ENCODE measurements at regions not wholly inside any gene's neighbourhood (a gene's known extent, or its start where the extent isn't known, plus 50 kb on each side); places are given as distances from the start of the nearest gene placed in this dataset.

DNA sequence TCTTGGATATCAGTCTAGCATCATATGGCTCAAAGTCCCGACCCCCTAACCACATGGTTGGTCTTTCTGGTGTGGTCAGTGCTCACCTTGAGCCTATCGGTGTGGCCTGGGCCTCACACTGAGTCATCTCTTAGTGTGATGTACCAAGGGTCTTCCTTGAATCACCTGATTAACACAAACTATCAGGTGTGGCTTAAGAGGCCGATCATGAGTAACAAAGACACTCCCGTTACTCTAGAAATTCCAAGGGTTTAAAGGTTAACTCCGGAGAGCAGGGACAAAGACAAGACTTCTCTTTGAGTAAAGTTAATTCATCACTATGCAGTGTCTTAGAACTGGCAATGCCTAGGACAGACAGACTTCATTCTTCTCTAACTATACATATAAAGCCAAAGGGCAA, 52.3 kb upstream of the ARMC3 start:
- 80 to 91% (median 83%) methylated on average over 5 of the region's 5 CpGs for WGBS, 3 donors
- no peak for TF ChIP-seq POLR2A (IDR thresholded peaks at IDR 0.05)
- TF ChIP-seq EP300 (IDR thresholded peaks at IDR 0.05), result no peak
- TF ChIP-seq, protein P1, sequence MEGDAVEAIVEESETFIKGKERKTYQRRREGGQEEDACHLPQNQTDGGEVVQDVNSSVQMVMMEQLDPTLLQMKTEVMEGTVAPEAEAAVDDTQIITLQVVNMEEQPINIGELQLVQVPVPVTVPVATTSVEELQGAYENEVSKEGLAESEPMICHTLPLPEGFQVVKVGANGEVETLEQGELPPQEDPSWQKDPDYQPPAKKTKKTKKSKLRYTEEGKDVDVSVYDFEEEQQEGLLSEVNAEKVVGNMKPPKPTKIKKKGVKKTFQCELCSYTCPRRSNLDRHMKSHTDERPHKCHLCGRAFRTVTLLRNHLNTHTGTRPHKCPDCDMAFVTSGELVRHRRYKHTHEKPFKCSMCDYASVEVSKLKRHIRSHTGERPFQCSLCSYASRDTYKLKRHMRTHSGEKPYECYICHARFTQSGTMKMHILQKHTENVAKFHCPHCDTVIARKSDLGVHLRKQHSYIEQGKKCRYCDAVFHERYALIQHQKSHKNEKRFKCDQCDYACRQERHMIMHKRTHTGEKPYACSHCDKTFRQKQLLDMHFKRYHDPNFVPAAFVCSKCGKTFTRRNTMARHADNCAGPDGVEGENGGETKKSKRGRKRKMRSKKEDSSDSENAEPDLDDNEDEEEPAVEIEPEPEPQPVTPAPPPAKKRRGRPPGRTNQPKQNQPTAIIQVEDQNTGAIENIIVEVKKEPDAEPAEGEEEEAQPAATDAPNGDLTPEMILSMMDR (IDR thresholded peaks at IDR 0.05), result no peak
- DNase-seq, result no peak
- H3K4me3 ChIP-seq, result no peak overlapping the region
- no peaks in the 10 kb centered on the region for H3K36me3 ChIP-seq
- H3K27me3 ChIP-seq, result no peaks in the 10 kb centered on the region
- no peaks in the 10 kb centered on the region for H3K4me1 ChIP-seq (ENCODE audit: insufficient read depth)
- no peaks in the 10 kb centered on the region for H3K9me3 ChIP-seq
- no peak overlapping the region for H3K27ac ChIP-seq
- intact Hi-C loops (cut with DNase I), result no loop called here

DNA sequence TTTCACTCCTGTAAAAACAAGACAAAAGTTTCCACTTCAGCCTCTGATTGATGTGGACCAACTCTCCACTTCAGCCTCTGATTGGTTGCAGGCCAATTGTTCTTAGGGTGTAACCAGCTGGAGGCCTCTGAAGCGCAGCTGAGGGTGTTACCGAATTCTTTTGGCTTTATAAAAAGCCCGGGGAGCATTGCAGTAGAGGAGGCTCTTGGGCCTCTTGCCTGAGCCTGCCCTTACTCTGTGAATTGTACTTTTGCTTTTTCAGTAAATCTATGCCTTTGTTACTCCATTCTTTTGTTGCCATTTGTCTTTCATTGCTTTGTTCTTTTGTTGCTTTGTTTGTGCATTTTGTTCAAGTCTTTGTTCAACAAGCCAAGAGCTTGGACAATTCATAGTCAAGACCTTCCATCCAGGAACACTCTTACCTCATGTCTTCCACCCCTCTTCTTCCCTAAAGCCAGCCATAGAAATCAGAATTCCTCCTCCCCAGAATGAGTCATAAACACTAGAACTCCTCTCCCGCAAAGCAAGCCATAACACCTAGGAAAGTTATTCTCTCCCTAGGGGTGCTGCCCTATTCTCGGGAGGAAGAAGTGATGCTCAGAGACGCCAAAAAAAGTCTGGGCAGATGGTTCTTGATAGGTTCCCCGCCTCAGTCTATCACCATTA, 53.5 kb upstream of the ARMC3 start:
- Histone ChIP-seq H3K27me3 (no peaks in the 10 kb centered on the region), H3K36me3 (no peaks in the 10 kb centered on the region), H3K4me1 (ENCODE audit: insufficient read depth) (no peaks in the 10 kb centered on the region), H3K27ac (no peak overlapping the region), H3K9me3 (no peaks in the 10 kb centered on the region), H3K4me3 (no peak overlapping the region)
- WGBS, 3 donors, result 78 to 81% (median 79%) methylated on average over 7 of the region's 7 CpGs
- TF ChIP-seq, protein P1 (IDR thresholded peaks at IDR 0.05), result no peak
- TF ChIP-seq EP300 (IDR thresholded peaks at IDR 0.05), result no peak
- no peak for TF ChIP-seq POLR2A (IDR thresholded peaks at IDR 0.05)
- intact Hi-C loops (cut with DNase I), result no loop called here
- no peak for DNase-seq

DNA sequence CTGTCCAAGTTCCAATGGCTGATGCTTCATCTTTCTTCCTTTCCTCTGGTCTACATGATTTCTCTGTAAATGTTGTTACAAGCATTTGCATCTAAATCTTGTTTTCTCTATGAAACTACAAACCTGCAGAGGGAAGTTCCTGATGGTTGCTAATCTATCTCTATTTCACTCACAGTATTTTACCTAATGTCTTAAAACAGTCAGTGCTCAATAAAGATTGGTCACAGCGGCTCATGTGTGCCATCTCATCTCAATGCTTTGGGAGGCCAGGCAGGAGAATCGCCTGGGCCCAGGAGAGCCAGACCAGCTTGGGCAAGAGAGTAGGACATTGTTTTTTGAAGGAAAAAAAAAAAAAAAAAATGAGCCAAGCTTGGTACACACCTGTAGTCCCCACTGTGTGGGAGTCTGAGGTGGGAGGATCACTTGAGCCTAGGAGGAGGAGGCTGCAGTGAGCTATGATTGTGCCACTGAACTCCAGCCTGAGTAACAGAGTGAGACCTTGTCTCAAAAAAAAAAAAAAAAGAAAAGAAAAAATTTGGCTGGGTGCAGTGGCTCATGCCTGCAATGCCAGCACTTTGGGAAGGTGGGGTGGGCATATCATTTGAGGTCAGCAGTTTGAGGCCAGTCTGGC, 71.3 kb upstream of the ARMC3 start:
- Histone ChIP-seq H3K4me3 (no peak overlapping the region), H3K27ac (no peak overlapping the region), H3K4me1 (ENCODE audit: insufficient read depth) (no peaks in the 10 kb centered on the region), H3K36me3 (no peaks in the 10 kb centered on the region), H3K27me3 (no peaks in the 10 kb centered on the region), H3K9me3 (no peaks in the 10 kb centered on the region)
- DNase-seq, result no peak
- no peak for TF ChIP-seq POLR2A (IDR thresholded peaks at IDR 0.05)
- TF ChIP-seq, protein P1 (IDR thresholded peaks at IDR 0.05), result no peak
- TF ChIP-seq EP300 (IDR thresholded peaks at IDR 0.05), result no peak
- WGBS, 3 donors, result 98% methylated on average over 2 of the region's 2 CpGs
- intact Hi-C loops (cut with DNase I), result no loop called here

DNA sequence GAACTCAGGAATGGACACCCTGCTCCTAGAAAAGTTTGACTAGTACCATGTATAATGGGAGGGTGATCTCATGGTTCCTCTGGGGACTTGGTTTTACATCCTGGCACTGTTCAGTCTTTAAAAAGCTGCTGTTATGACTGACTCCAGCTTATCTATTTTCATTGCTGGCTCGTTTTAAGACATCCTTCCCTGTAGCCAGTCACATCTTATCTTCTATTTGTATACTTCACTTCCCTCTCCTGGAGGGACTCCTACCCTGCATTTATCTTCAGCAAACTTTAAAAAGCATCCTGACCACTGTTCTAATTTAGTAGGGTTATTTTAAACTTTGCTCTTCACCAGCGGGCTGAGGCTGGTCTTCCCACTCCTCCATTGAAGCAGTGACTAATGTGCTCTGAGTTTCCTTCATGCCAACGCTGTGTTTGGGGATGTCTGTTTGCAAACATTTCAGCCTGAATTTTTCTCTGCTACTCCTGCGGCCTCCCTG, 72.9 kb upstream of the ARMC3 start:
- WGBS, 3 donors, result 11 to 27% (median 11%) methylated on average over 4 of the region's 4 CpGs
- no peaks in the 10 kb centered on the region for H3K9me3 ChIP-seq
- H3K27me3 ChIP-seq, result no peaks in the 10 kb centered on the region
- intact Hi-C loops (cut with DNase I), result no loop called here
- DNase-seq, result no peak
- H3K36me3 ChIP-seq, result no peaks in the 10 kb centered on the region
- H3K4me3 ChIP-seq, result no peak overlapping the region
- TF ChIP-seq POLR2A (IDR thresholded peaks at IDR 0.05) (no peak), EP300 (IDR thresholded peaks at IDR 0.05) (no peak)
- TF ChIP-seq, protein P1 (IDR thresholded peaks at IDR 0.05), result no peak
- H3K27ac ChIP-seq, result no peak overlapping the region
- peaks cover under 1% of the 10 kb centered on the region for H3K4me1 ChIP-seq (ENCODE audit: insufficient read depth)
